ENCODE measurements at regions not wholly inside any gene's neighbourhood (a gene's known extent, or its start where the extent isn't known, plus 50 kb on each side); places are given as distances from the start of the nearest gene placed in this dataset.
"Not testable (repeated sequence)": the region's sequence is repeated elsewhere in the genome, so short reads cannot be mapped to it uniquely, and the experiment has no call there.

DNA sequence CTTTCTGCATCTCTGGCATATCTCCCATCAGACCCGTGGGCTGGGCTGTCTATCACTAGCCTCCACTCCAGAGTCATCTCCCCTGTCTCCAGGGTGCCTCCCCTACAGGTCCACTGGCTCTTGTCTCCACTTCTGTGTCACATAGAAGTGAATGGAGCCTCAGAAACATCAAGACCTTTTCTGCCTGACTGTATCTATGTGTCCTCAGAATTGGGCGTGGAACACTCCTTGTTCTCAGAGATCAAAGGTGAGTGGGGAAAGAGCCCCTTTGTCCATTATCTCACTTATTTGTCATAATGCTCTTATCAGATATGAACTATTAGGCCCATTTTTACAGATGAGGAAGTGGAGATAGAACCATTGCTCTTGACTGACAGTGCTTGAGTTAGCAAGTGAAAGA, 211.0 kb downstream of the CYRIA start:
- DNase-seq = no peak

DNA sequence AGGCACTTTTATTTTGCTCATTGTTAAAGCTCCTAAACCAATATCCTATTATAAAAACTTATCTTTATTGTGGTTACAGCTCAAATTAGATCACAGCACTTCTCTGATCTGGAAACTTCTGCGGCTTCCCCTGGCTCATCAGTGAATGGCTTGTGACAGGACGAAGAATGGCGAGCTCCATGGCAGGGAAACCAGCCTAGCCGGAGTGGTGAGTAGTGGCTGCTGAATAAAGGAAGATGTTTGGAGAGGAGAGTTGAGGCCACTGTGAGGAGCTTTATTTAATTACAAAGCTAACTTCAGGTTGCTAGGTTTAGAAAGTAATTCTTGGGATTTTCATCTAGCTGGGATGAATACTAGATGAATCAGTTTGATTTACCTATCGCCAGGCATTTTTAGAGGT, 213.5 kb downstream of the CYRIA start:
- no peak for DNase-seq

DNA sequence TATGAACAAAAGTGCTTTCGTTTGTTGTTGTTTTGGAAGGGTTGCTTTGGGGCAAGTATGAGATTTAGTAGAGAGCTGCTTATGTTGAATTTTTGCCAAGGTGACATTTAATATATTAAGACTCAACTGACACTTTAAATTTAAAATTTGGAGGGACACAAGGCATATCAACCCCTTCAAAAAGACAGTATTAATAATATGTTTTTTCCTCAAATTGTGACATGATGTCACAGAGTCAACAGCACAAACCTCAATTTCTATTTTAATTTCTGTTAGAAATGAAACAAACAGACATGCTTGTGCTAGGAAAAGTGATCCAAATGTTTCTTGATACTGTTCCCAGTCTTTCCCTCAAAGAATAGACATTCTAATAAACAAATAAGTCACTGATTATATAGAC, 218.9 kb downstream of the CYRIA start:
- no peak for DNase-seq

DNA sequence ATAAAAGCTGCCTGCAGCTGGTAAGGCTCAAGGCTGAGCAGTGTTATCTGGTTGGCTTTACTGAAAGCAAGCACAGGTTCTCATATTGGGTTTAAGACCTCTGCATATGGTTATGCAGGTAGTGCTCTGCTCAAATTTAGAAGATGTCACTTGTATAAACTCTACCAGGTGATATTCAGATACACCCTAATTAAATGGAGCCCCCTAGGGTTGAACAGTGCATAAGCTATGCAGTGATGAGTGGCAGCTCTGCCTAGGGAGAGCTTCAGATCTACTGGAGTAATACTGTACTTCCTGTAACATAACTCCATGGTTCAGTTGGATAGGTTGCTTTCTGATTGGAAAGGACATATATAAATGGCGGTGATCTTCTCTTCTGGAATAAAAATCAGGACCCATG, 222.7 kb downstream of the CYRIA start:
- no peak for DNase-seq

DNA sequence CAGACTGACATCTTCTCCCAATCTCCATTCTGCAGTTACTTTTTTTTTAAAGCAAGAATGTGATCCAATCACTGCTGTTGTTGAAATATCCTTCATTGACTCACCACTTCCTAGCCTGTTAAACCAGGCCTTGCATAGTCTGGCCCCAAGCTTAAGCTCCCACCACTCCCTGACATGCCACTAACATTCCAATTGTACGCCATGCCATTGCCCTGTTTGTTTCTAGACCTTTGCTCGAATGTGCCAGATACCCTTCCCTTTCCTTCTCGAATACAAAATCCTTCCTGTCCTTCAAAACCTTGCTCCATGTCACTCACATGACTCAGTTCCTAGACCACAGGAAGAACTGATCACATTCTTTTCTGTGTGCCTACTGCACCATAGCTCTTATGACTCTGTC, 224.2 kb downstream of the CYRIA start:
- DNase-seq = no peak

DNA sequence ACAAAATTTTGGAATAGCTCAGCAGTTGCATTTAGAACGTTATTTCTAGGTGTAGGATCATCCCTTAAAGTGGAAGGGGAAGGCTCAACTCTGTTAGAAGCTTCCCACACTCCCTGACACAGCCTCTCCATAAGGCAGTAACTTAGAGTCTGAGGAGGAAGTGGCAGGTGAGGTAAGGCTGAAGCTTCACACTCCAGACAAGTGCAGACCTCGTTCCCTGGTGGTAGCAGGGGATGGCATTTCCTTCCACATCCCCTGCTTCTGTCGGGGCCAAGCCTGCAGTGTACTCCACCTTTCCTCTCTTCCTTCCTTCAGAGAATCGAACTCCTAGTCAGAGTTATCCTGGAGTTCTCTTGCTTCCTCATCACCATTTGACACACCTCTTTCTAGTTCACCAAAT, 224.7 kb downstream of the CYRIA start:
- DNase-seq = no peak

DNA sequence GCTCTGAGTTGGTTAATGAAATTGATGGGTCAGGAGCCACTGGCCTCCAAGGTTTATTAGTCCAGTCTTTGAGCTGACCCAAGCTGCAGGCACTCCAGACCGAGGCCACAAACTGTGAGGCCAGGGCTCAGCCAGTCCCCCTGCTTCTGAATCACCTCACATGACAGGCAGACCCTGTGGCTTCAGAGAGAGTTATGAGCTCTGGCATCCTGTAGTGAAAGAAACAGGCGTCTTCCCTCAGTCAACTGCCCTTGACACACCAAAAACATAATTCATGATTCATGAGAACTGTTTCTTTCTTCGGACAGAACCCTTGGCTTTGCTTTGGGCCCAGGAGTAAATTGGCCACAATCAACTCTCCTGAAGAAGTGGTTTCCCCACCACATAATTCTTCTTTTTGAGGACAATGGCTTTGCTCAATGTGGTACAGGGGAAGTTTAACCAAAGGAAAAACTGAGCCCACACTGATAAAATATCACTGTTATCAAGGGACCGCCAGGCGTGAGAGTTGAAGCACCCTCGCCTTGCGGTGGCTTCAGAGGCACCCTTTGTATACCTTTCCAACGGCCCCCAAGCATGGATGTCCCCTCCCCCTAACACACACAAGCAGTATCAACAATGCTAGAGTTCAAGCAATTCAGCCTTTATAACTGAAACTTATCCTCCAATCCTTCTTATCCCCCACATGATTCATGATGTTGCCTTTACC, 226.9 kb downstream of the CYRIA start:
- DNase-seq = no peak

DNA sequence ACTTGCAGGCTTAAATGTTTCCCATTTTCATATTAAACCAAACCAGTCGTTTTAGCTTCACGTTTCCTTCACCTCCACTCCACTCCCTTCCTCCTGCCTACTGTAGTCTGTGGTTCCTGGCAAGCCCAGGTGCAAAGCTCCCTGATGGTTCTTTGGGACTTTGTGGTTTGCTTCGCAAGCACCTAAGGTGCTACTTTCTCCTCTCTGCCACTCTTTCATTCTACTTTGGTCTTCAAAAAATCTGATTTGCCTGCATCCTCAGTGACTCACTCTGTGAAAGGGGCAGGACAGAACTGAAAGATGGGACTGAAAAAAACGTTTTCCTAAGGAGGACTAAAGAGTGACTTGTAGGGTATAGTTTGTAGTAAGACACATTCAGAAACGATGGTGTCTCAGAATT, 228.4 kb downstream of the CYRIA start:
- DNase-seq = no peak

DNA sequence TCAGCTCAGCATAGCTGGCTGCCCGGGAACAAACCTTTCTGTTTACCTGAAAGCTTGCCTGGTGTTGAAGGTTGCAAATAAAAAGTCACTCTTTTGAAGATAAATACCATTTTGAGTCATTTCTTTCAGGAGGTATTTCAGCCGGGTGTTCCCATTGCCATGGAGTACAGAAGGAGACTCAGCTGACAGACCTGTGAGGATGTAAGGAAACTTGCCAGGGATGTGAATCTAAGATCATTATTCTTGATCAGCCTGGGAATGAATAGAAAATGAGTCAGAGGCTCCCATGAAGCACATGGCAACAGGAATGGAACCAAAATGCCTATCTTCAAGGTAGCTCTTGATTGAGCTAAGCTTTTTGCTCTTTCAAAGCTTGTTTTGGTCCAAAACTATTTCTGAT, 231.2 kb downstream of the CYRIA start:
- DNase-seq = no peak

DNA sequence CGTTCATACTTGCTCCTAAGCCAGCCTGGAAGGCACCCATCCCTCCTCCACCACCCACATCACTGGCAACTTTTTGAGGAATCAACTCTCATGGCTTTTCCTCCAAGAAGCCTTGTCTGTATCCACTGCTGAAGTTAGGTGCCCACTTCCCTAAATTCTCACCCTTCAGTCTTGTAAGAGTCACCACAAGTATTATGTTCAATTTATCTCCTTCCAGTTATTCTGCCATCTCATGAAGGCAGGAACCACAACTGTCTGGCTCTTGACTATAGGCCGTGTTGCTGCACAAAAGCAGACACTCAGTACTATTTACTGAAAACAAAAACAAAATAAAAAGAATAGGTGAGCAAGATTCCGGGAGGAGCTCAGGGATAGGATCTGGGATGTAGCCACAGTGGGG, 234.8 kb downstream of the CYRIA start:
- no peak for DNase-seq

DNA sequence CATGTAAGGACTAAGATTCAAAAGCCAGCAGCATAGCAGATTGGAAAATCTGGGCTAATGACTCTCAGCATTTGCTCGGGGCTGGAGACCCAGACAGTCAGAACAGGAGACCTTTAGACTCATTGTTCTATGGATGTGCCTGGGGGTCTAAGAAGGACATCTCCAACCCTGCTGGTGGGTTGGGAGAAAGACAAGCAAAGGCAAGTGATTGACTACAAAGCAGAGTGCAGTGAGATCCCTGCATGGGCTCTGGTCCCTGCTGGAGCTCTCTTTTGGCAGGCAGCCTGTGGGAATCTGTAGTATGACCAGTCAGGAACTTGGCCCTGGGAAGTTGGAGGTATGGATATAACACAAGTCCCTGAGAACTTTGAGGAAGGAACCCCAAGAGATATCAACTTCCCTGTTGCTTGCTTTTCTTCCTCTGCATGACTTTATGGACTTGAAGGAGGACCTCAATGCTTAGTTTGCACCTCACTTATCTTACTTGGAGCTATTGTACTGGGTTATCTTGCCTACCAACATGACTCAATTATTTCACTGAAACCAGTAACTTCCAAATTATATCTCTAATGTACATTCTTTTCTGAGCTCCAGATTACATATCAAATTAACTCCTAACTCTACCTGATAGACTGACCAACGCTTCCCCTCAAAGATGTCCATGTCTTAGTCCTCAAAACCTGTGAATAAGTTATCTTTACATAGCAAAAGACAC, 236.0 kb downstream of the CYRIA start:
- DNase-seq = no peak

DNA sequence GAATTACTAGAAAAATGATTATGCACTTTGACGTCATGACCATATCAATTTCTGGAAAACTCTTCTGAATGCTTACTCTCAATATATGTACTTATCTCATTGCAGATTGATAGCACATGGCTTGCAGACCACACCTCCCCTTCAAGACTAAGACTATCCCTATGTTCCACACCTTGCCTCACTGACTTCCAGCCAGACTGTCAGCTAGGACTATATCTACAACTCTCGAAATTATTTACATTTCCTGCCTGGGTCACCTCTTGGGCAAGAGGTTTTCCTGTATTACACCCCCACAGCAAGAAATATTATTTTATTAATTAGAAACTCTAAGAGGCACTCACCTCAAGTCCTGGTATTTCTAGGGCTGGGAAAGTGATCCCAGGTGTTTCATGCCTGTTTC, 236.6 kb downstream of the CYRIA start:
- no peak for DNase-seq

DNA sequence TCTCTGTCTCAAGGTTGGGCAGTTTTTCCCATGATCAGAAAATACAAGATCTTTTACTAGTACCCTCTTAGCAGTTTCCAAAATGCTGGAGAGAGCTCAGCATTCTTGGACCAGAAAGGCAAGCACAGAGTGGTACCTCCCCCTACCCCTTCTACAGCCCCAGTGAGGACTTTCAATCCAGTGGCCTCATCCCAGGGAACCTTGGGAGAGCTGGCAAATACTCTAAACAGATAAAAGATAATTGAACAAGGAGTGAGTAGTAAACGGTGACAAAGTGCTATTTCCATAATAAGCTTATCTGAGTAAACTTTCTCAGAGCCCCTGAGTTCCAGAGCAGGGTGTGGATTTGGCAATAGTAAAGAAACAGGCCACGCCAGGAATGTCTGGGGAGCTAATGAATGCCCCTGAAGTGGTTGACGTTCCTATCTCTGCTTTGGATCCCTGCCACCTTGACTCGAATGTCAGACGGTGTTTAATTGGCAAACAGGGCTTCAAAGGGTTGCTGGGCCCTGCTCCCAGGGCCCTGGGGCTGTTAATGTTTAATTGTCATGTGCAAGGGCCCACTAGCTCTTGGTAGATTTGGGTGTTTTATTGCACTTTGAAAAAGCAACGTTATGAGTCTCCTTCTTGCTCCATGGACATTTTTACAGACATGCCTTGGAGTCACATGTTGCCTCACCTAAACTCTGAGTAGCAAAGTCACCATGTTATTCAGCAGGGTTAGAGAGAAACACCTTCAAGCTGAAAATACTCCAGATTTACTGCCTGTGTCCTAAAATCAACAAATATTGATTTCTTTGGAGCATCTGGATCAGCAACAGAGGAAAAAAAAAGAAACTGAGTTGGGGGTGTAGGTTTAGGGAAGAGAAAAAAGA, 239.9 kb downstream of the CYRIA start:
- DNase-seq = no peak

DNA sequence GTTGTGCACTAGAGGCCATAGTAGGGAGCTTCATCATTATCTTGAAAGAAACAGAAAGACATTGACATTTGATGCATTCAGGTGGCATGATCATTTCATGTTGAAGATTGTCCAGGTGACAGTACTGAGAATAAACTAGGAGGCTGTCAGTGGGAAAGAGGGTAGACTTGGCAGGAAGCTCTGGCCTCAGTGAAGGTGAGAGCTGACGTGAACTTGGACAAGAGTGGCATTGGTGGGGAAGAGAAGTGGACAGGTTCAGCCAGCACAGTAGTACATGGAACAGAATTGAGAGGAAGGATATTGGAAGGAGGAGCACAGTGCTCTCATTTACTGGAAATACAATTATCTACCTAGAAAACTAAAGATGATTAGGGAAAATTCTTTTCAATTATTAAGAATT, 245.2 kb downstream of the CYRIA start:
- no peak for DNase-seq

DNA sequence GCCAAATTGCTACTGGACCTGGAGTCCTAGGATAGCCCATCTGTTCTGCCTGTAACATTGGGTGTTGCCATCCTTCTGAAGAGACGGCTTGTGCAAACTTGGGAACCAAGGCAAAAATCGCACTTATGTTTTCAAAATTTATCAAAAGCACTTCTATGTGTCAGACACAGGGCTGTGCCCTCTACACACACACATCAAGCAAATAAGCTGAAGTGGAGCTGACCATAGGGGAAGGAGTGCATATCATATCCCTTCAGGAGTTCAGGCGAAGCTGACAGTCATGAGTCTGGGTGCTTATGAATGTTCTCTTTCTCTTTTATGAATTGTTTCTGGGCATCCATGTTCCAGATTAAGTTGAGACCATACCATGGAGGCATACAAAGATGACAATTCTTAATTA, 247.9 kb downstream of the CYRIA start:
- DNase-seq = no peak

DNA sequence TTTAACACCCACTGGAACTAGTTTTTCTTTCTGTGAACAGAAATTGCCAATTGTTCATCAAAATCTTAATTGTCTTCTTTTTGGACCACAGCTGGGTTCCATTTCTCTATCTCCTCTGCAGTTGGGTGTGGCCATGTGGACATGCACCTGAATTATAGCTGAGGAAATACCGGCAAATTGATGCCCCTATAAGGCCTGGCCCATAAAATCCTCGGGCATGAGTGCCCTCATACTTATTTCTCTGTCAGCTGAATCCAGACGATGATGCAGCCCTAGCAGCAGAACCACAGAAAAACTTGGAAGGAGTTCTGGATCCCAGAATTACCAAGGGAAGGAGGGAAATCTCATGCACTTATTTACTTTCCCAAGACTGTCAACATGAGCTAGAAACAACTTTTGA, 249.0 kb downstream of the CYRIA start:
- DNase-seq = no peak

DNA sequence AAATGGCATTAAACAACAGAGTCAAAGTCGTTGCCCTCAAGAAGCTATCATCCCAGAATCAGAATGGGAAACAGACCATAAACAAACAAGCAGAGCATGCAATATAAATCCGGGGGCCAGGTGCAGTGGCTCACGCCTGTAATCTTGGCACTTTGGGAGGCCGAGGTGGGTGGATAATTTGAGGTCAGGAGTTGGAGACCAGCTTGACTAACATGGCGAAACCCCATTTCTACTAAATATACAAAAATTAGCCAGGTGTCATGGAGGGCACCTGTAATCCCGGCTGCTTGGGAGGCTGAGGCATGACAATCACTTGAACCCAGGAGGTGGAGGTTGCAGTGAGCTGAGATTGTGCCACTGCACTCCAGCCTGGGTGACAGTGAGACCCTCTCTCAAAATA, 249.8 kb downstream of the CYRIA start:
- not testable (repeated sequence) for DNase-seq

DNA sequence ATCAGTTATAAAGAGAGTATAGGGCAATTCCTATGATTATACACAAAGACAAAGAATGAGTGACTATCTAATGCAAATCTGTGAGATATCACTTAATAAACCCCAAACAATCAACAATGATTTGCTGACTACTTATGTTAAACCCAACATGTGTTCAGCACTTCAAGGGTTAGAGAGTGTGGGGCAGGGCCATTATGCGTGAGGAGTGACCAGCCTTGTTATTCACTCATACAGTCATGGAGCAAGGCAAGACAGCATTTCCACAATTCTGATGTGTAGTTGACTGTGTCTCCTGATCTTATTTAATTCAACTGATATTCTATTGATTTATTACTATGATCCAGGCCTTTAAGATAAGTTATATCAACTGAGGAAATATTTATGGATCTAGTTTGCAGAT, 251.7 kb downstream of the CYRIA start:
- DNase-seq = no peak

DNA sequence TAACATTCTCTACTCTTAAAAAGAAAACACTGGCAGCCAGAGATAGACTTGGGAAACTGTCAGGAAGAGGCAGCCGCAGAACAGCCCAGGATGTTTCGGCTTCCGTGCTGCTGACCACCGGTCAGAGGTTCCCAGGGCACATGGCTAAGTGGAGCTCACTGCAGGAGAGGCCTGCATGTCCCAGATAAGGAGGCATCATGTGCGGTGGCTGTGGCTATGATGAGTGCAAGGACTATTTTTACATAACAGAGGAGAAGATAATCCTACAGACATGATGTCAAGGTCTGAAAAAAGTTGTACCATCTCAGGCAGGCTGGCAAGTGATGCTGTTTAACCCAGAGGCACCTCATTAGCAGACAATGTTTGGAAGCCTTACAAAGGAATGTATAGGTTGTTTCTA, 252.3 kb downstream of the CYRIA start:
- no peak for DNase-seq

DNA sequence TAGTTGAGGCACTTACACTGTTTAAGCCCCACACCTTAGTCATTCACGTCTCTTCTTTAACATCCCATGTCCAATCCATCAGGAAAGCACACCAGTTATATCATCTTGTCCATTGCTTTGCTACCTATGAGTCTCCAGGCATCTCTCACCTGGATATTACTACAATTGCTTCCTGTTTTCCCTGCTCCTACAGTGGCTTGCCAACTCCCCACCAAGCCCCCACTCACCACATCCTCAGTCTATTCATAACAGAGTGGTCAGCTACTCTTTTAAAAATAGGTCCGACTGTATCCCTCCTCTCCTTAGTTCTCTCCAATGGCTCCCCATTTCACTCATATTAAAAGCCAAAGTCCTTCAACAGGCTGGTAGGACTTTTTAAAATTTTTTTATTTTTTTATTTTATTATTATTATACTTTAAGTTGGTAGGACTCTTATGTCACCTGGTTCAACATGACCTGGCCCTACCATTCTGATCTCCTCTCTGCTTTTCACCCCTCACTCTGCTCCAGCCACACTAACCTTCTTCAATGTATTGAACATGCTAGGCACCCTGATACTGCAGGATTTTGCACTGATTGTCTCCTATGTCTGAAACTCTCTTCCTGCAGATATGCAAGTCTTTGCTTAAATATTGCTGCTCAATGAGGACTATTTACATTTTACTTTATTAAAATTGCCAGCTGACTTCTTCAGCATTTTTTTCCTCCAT, 253.2 kb downstream of the CYRIA start:
- DNase-seq = no peak

DNA sequence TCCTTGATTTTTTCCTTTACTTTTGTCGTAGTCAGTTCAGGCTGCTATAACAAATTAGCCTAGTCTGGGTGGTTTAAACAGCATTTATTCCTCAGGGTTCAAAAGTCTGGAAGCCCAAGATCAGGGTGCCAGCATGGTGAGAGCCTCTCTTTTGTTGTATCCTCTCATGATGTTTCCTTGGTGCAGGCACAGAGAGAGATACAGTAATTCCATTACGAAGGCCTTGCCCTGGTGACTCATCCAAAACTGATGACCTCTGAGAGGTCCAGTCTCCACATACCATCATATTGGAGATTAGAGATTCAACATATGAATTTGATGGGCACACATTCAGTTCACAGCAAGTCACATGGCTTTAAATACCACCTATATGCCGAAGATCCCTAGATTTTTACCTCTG, 253.8 kb downstream of the CYRIA start:
- no peak for DNase-seq

DNA sequence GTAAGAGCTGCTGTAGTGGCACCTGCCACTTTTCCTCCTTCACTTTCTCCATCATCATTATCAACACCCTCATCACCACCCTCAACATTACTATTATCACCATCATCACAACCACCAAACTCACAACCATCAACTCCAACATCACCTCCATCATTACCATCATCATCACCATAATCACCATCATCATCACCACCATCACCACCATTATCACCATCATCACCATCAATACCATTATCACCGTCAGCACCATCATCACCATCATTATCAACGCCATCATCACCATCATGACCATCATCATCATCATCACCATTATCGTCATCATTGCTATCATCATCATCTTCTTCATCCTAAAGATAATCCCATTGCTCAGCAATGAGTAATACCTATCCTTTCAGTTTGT, 255.8 kb downstream of the CYRIA start:
- no peak for DNase-seq

DNA sequence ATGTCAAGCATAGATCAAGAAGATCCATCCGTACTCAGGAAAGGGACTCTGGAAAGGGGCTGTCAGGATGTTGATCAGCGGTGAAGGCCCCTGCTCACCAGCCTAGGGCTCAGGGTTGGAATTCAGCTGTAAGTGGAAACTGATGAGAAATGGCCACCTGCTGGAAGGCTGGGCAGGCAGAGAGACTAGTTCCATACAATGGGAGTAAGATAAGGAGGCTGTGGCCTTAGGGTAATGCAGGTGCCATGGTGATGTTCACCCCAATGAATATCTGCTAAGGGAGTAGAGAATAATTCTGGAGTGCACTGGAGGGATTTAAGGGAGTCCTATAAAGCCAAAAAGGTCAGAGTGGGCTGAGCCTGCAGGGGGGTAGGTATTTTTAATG, 256.6 kb downstream of the CYRIA start:
- no peak for DNase-seq

Measured in NCI-H187 treated with DMSO at 0.1 percent for 48 hours (cell line).